HepG2 (cell line): ENCODE measurements at regions not wholly inside any gene's neighbourhood (a gene's known extent, or its start where the extent isn't known, plus 50 kb on each side); places are given as distances from the start of the nearest gene placed in this dataset.

ENCODE experiments used
- EED ChIP-seq: sonication (generic); formaldehyde crosslinking; IDR thresholded peaks from 2 replicates; pipeline ENCODE4 v1.5.0; 2020; ENCODE audit warnings: mild to moderate bottlenecking, missing genetic modification reagents
- ISX ChIP-seq: sonication (generic); formaldehyde crosslinking; conservative IDR thresholded peaks from 2 replicates; pipeline ENCODE4 v1.5.0; 2020; ENCODE audit warnings: missing genetic modification reagents
- NPAS2 ChIP-seq: sonication (generic); formaldehyde crosslinking; IDR thresholded peaks from 2 replicates; pipeline ENCODE4 v1.8.0; 2022; ENCODE audit warnings: mild to moderate bottlenecking, missing genetic modification reagents, borderline replicate concordance
- SRF ChIP-seq: IDR thresholded peaks from 2 replicates; pipeline ENCODE4 v1.6.1; 2011; ENCODE audit warnings: mild to moderate bottlenecking, low read depth, low read length, moderate library complexity
- TAF15 ChIP-seq: fragments of 200-400 bp; formaldehyde crosslinking; IDR thresholded peaks from one replicate; pipeline ENCODE4 v1.6.1; 2018; ENCODE audit warnings: mild to moderate bottlenecking, low read depth, low read length; ENCODE audit not compliant: poor library complexity, severe bottlenecking
- XBP1 ChIP-seq: sonication (generic); formaldehyde crosslinking; IDR thresholded peaks from 2 replicates; pipeline ENCODE4 v1.5.0; 2020; ENCODE audit warnings: missing genetic modification reagents
- ZNF282 ChIP-seq: fragments of 450-650 bp; IDR thresholded peaks from 2 replicates; pipeline ENCODE4 v1.6.1; 2018; ENCODE audit not compliant: partially characterized antibody
- ZNF296 ChIP-seq: sonication (generic); formaldehyde crosslinking; conservative IDR thresholded peaks from 2 replicates; pipeline ENCODE4 v1.5.0; 2020; ENCODE audit warnings: mild to moderate bottlenecking, missing genetic modification reagents
- ZNF484 ChIP-seq: sonication (generic); formaldehyde crosslinking; IDR thresholded peaks from 2 replicates; pipeline ENCODE4 v1.5.1; 2020; ENCODE audit warnings: mild to moderate bottlenecking, low read depth, missing genetic modification reagents, borderline replicate concordance
- ZNF576 ChIP-seq: sonication (generic); formaldehyde crosslinking; IDR thresholded peaks from 2 replicates; pipeline ENCODE4 v1.4.0; 2020; ENCODE audit warnings: mild to moderate bottlenecking, missing genetic modification reagents
- ZNF652 ChIP-seq: IDR thresholded peaks from 2 replicates; pipeline ENCODE4 v1.6.1; 2016; ENCODE audit warnings: low read depth, borderline replicate concordance
- ZNF749 ChIP-seq: sonication (generic); formaldehyde crosslinking; IDR thresholded peaks from 2 replicates; pipeline ENCODE4 v1.8.0; 2022; ENCODE audit warnings: mild to moderate bottlenecking, missing genetic modification reagents, moderate library complexity, borderline replicate concordance
- ZNF841 ChIP-seq: sonication (generic); formaldehyde crosslinking; IDR thresholded peaks from 2 replicates; pipeline ENCODE4 v1.8.1; 2023; ENCODE audit warnings: missing genetic modification reagents, borderline replicate concordance
- TF ChIP-seq, protein P1 (sequence below): sonication (generic); formaldehyde crosslinking; IDR thresholded peaks from 2 replicates; pipeline ENCODE4 v1.4.0; 2020; ENCODE audit warnings: missing genetic modification reagents
- TF ChIP-seq, protein P2 (sequence below): sonication (generic); formaldehyde crosslinking; IDR thresholded peaks from 2 replicates; pipeline ENCODE4 v1.5.0; 2020; ENCODE audit warnings: mild to moderate bottlenecking, missing genetic modification reagents
- TF ChIP-seq, protein P3 (sequence below): sonication (generic); formaldehyde crosslinking; IDR thresholded peaks from 2 replicates; pipeline ENCODE4 v1.5.0; 2020; ENCODE audit warnings: missing genetic modification reagents
- TF ChIP-seq, protein P4 (sequence below): IDR thresholded peaks from 2 replicates; pipeline ENCODE4 v1.6.1; 2016; ENCODE audit warnings: missing compliant biosample characterization, missing genetic modification reagents, borderline replicate concordance

GRCh38 chr2:134120733-134121630 is 132.9 kb upstream of the MGAT5 start (continued):
- TF ChIP-seq, protein P1, sequence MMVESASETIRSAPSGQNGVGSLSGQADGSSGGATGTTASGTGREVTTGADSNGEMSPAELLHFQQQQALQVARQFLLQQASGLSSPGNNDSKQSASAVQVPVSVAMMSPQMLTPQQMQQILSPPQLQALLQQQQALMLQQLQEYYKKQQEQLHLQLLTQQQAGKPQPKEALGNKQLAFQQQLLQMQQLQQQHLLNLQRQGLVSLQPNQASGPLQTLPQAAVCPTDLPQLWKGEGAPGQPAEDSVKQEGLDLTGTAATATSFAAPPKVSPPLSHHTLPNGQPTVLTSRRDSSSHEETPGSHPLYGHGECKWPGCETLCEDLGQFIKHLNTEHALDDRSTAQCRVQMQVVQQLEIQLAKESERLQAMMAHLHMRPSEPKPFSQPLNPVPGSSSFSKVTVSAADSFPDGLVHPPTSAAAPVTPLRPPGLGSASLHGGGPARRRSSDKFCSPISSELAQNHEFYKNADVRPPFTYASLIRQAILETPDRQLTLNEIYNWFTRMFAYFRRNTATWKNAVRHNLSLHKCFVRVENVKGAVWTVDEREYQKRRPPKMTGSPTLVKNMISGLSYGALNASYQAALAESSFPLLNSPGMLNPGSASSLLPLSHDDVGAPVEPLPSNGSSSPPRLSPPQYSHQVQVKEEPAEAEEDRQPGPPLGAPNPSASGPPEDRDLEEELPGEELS (CRISPR knock-in tag) = no peak
- TF ChIP-seq, protein P2, sequence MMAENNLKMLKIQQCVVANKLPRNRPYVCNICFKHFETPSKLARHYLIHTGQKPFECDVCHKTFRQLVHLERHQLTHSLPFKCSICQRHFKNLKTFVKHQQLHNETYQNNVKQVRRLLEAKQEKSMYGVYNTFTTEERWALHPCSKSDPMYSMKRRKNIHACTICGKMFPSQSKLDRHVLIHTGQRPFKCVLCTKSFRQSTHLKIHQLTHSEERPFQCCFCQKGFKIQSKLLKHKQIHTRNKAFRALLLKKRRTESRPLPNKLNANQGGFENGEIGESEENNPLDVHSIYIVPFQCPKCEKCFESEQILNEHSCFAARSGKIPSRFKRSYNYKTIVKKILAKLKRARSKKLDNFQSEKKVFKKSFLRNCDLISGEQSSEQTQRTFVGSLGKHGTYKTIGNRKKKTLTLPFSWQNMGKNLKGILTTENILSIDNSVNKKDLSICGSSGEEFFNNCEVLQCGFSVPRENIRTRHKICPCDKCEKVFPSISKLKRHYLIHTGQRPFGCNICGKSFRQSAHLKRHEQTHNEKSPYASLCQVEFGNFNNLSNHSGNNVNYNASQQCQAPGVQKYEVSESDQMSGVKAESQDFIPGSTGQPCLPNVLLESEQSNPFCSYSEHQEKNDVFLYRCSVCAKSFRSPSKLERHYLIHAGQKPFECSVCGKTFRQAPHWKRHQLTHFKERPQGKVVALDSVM = no peak
- no peak for TF ChIP-seq ZNF282
- TF ChIP-seq ZNF749 (CRISPR knock-in tag) = peak; percentile 71; the same call in 1 of the 2 replicates
- TF ChIP-seq EED (CRISPR knock-in tag) = peak; percentile 80
- no peak for TF ChIP-seq NPAS2 (CRISPR knock-in tag)
- no peak for TF ChIP-seq XBP1
- TF ChIP-seq ZNF576 (CRISPR knock-in tag) = no peak
- TF ChIP-seq ISX (CRISPR knock-in tag) = no peak
- no peak for TF ChIP-seq ZNF841 (CRISPR knock-in tag)
- TF ChIP-seq SRF = no peak
- peak; percentile 42 for TF ChIP-seq TAF15
- no peak for TF ChIP-seq ZNF296
- TF ChIP-seq, protein P3, sequence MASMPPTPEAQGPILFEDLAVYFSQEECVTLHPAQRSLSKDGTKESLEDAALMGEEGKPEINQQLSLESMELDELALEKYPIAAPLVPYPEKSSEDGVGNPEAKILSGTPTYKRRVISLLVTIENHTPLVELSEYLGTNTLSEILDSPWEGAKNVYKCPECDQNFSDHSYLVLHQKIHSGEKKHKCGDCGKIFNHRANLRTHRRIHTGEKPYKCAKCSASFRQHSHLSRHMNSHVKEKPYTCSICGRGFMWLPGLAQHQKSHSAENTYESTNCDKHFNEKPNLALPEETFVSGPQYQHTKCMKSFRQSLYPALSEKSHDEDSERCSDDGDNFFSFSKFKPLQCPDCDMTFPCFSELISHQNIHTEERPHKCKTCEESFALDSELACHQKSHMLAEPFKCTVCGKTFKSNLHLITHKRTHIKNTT (CRISPR knock-in tag) = no peak
- TF ChIP-seq ZNF652 (CRISPR knock-in tag) = no peak
- no peak for TF ChIP-seq ZNF484 (CRISPR knock-in tag)
- TF ChIP-seq, protein P4, sequence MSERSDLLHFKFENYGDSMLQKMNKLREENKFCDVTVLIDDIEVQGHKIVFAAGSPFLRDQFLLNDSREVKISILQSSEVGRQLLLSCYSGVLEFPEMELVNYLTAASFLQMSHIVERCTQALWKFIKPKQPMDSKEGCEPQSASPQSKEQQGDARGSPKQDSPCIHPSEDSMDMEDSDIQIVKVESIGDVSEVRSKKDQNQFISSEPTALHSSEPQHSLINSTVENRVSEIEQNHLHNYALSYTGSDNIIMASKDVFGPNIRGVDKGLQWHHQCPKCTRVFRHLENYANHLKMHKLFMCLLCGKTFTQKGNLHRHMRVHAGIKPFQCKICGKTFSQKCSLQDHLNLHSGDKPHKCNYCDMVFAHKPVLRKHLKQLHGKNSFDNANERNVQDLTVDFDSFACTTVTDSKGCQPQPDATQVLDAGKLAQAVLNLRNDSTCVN (CRISPR knock-in tag) = no peak
